B cell (primary cell): ENCODE measurements at regions not wholly inside any gene's neighbourhood (a gene's known extent, or its start where the extent isn't known, plus 50 kb on each side); places are given as distances from the start of the nearest gene placed in this dataset.

Source experiments
- ATAC-seq: fragments of 200-7000 bp; cut with Tn5 transposase; one replicate; pipeline ENCODE4 v1.10.0; 2021; ENCODE audit warnings: low read depth, mild to moderate bottlenecking, moderate number of reproducible peaks, moderate library complexity
- CTCF ChIA-PET: fragments of 350-600 bp; sonication (Branson Sonifier 250); formaldehyde crosslinking; loops from one replicate; lab custom pipeline; 2021; ENCODE audit warnings: antibody characterized with exemption, inconsistent platforms; lab: Charles Lee
- POLR2A ChIA-PET: fragments of 350-600 bp; sonication (Branson Sonifier 250); formaldehyde crosslinking; loops from one replicate; lab custom pipeline; 2021; ENCODE audit warnings: antibody characterized with exemption; lab: Charles Lee
- DNase-seq: peaks from one replicate; pipeline ENCODE4 v3.0.0; 2013
- H2AFZ ChIP-seq: 2 replicates; pipeline ENCODE4 v1.6.1; 2012; ENCODE audit warnings: mild to moderate bottlenecking, low read depth, low read length; ENCODE audit not compliant: insufficient read depth, poor library complexity, severe bottlenecking
- H3K27ac ChIP-seq, 2 donors: 1 replicate in 1 of 2; 2 replicates in 1 of 2; pipeline ENCODE4 v1.5.1; 2012 to 2013; ENCODE audit warnings: low read length in 2 of 2, mild to moderate bottlenecking in 2 of 2, moderate library complexity in 1 of 2
- H3K27me3 ChIP-seq, 4 experiments: fragments of 200-600 bp in 1 of 4; sonication (generic) in 1 of 4; replicated peaks in 1 of 4; 1 replicate in 2 of 4; 2 replicates in 2 of 4; pipeline versions ENCODE4 v1.6.1 to v1.7.0; 2013 to 2016; ENCODE audit warnings: low read length in 3 of 4, mild to moderate bottlenecking in 2 of 4, mixed read lengths in 1 of 4, moderate library complexity in 1 of 4; ENCODE audit not compliant: insufficient read depth in 4 of 4, control insufficient read depth in 3 of 4; ENCODE audit errors: control extremely low read depth in 1 of 4
- H3K36me3 ChIP-seq, 2 experiments: replicated peaks in 1 of 2; 1 replicate in 1 of 2; 2 replicates in 1 of 2; pipeline versions ENCODE4 v1.6.1 to v1.7.1; 2013; ENCODE audit warnings: low read length in 1 of 2; ENCODE audit not compliant: insufficient read depth in 2 of 2, control insufficient read depth in 1 of 2; ENCODE audit errors: control extremely low read depth in 1 of 2, extremely low read depth in 1 of 2
- H3K4me1 ChIP-seq, 2 donors: fragments of 200-600 bp in 1 of 2; sonication (generic) in 1 of 2; 1 replicate in 1 of 2; 2 replicates in 1 of 2; pipeline versions ENCODE4 v1.5.1 to v1.6.1; 2013 to 2017; ENCODE audit warnings: low read length in 2 of 2; ENCODE audit not compliant: control insufficient read depth in 2 of 2, insufficient read depth in 2 of 2
- H3K4me2 ChIP-seq: replicated peaks from 2 replicates; pipeline ENCODE3; 2012; ENCODE audit warnings: mild to moderate bottlenecking, low read depth, low read length; ENCODE audit not compliant: poor library complexity, severe bottlenecking
- H3K4me3 ChIP-seq, 5 experiments: fragments of 200-600 bp in 1 of 5; sonication (generic) in 1 of 5; 1 replicate in 3 of 5; 2 replicates in 2 of 5; pipeline versions ENCODE4 v1.5.1 to v1.7.0; 2011 to 2016; ENCODE audit warnings: low read length in 4 of 5, mild to moderate bottlenecking in 4 of 5, low read depth in 2 of 5, control low read depth in 1 of 5, moderate library complexity in 1 of 5; ENCODE audit not compliant: insufficient read depth in 1 of 5; ENCODE audit errors: control extremely low read depth in 1 of 5, extremely low read depth in 1 of 5
- H3K79me2 ChIP-seq: fragments of 200-600 bp; sonication (generic); one replicate; pipeline ENCODE4 v1.6.0; 2016; ENCODE audit warnings: low read length; ENCODE audit not compliant: control insufficient read depth, insufficient read depth
- H3K9ac ChIP-seq: fragments of 200-600 bp; sonication (generic); 2 replicates; pipeline ENCODE4 v1.6.1; 2017; ENCODE audit warnings: mild to moderate bottlenecking, low read length, moderate library complexity
- H3K9me3 ChIP-seq, 3 donors: one replicate each; pipeline versions ENCODE4 v1.6.1 to v1.7.1; 2013; ENCODE audit warnings: low read length in 2 of 3; ENCODE audit not compliant: control insufficient read depth in 2 of 3, insufficient read depth in 1 of 3; ENCODE audit errors: control extremely low read depth in 1 of 3
- H4K20me1 ChIP-seq: 2 replicates; pipeline ENCODE4 v1.6.0; 2012; ENCODE audit warnings: mild to moderate bottlenecking, low read length; ENCODE audit not compliant: insufficient read depth, control insufficient read depth, poor library complexity, severe bottlenecking
- H3K27ac Mint-ChIP-seq: one replicate; pipeline ENCODE4 v1.8.0; 2021; ENCODE audit warnings: mixed read lengths
- H3K27me3 Mint-ChIP-seq: one replicate; pipeline ENCODE4 v1.8.0; 2021; ENCODE audit warnings: mixed read lengths
- H3K4me1 Mint-ChIP-seq: one replicate; pipeline ENCODE4 v1.8.0; 2021; ENCODE audit warnings: mixed read lengths
- H3K4me3 Mint-ChIP-seq: one replicate; pipeline ENCODE4 v1.8.0; 2021; ENCODE audit warnings: mixed read lengths
- H3K9me3 Mint-ChIP-seq: one replicate; pipeline ENCODE4 v1.8.0; 2022; ENCODE audit warnings: mixed read lengths; ENCODE audit not compliant: insufficient read depth
- CTCF ChIP-seq: fragments of 200-600 bp; IDR thresholded peaks from one replicate; pipeline ENCODE4 v1.8.0; 2022; ENCODE audit warnings: antibody characterized with exemption, mild to moderate bottlenecking
- EZH2 ChIP-seq: IDR thresholded peaks from 2 replicates; pipeline ENCODE4 v1.6.1; 2012; ENCODE audit warnings: borderline replicate concordance, low read depth, mild to moderate bottlenecking, moderate library complexity, low read length; ENCODE audit not compliant: insufficient read depth, poor library complexity, severe bottlenecking
- WGBS: methylation state at CpG from one replicate; pipeline ENCODE4 v1.1.5; 2013; ENCODE audit warnings: missing lambda C conversion rate; ENCODE audit not compliant: insufficient coverage; 5-methylcytosine and 5-hydroxymethylcytosine counted together
- intact Hi-C: fragments of 100-400 bp; cut with micrococcal nuclease; formaldehyde crosslinking; loops from one replicate; pipeline ENCODE4 v1.10.0; 2022

- intact Hi-C loops: no loop called here
- Histone ChIP-seq H4K20me1 (no peaks in the 10 kb centered on the region), H3K27me3 (no peaks in the 10 kb centered on the region), H3K27ac (no peak overlapping the region), H3K9me3 (peaks cover 0 to 3% (median 0%) of the 10 kb centered on the region in 3 donors), H3K4me3 (no peak overlapping the region), H3K4me1 (no peaks in the 10 kb centered on the region), H3K36me3 (no peaks in the 10 kb centered on the region), H2AFZ (no peak overlapping the region), H3K9ac (no peak overlapping the region), H3K4me2 (no peak overlapping the region), H3K79me2 (no peaks in the 10 kb centered on the region)
- no peak for DNase-seq
- ChIA-PET POLR2A (no interaction called here), CTCF (no interaction called here)
- no CpG with 5 or more reads among the region's 2 CpGs for WGBS
- no peak overlapping the region for H3K4me3 Mint-ChIP-seq
- TF ChIP-seq CTCF (no peak), EZH2 (no peak)
- no peaks in the 10 kb centered on the region for H3K4me1 Mint-ChIP-seq
- H3K27me3 Mint-ChIP-seq: no peaks in the 10 kb centered on the region
- no peak for ATAC-seq
- peaks cover 17% of the 10 kb centered on the region for H3K9me3 Mint-ChIP-seq
- no peak overlapping the region for H3K27ac Mint-ChIP-seq
Measured at GRCh38 chr17:52442350-52442749, 283.8 kb upstream of the CA10 start.

DNA sequence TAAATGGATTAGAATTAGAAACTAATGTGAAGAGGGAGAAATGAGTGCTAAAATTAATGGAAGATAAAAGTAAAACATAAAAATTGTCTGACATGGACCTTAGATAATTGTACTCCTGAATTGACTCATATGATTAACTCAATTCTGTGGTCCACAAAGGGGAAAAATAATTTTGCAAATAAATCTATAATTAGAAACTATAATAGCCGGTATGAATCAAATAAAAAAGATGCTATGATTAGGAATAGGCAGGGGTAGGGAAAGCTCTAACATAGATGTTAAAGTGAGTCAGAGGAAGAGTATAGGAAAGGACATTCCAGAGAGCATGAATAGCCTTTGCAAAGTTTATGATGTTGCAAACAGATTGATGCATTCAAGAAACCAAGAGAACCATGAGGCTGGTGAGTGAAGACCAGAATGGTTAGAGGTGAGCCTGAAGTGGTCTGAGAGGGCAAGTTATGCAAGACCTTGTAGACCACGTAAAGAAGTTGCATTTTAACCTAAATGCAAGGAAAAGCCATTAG lies 262.1 kb upstream of the CA10 start:
- H3K9me3 Mint-ChIP-seq: no peaks in the 10 kb centered on the region
- H3K4me3 Mint-ChIP-seq: no peak overlapping the region
- Histone ChIP-seq H3K27me3 (no peaks in the 10 kb centered on the region), H3K9me3 (no peaks in the 10 kb centered on the region), H2AFZ (no peak overlapping the region), H3K4me1 (no peaks in the 10 kb centered on the region), H3K4me3 (no peak overlapping the region), H3K36me3 (no peaks in the 10 kb centered on the region), H4K20me1 (no peaks in the 10 kb centered on the region), H3K4me2 (no peak overlapping the region), H3K9ac (no peak overlapping the region), H3K79me2 (no peaks in the 10 kb centered on the region), H3K27ac (no peak overlapping the region)
- ChIA-PET CTCF (no interaction called here), POLR2A (no interaction called here)
- no peak overlapping the region for H3K27ac Mint-ChIP-seq
- DNase-seq: no peak
- 58% methylated on average over 1 of the region's 2 CpGs for whole genome bisulfite sequencing
- H3K4me1 Mint-ChIP-seq: no peaks in the 10 kb centered on the region
- intact Hi-C loops: no loop called here
- ATAC-seq: no peak
- TF ChIP-seq CTCF: no peak
- no peak for TF ChIP-seq EZH2
- no peaks in the 10 kb centered on the region for H3K27me3 Mint-ChIP-seq
